HG03469 (cell line): ENCODE measurements at regions not wholly inside any gene's neighbourhood (a gene's known extent, or its start where the extent isn't known, plus 50 kb on each side); places are given as distances from the start of the nearest gene placed in this dataset.

ENCODE experiments used
- ATAC-seq: cut with Tn5 transposase; IDR thresholded peaks from one replicate; pipeline ENCODE4 v1.9.1; 2021; ENCODE audit warnings: mild to moderate bottlenecking, moderate library complexity, moderate number of reproducible peaks; ENCODE audit not compliant: unreplicated experiment

- no peak for ATAC-seq
Observed at GRCh38 chr3:24963762-24964625, 464.1 kb upstream of the RARB start.

GRCh38 chr3:24965706-24966385 lies 462.2 kb upstream of the RARB start:
- no peak for ATAC-seq

- no peak for ATAC-seq
Observed at GRCh38 chr3:24968036-24968435, 460.0 kb upstream of the RARB start.

- ATAC-seq: no peak
Observed at GRCh38 chr3:24972491-24972890, 455.6 kb upstream of the RARB start.

DNA sequence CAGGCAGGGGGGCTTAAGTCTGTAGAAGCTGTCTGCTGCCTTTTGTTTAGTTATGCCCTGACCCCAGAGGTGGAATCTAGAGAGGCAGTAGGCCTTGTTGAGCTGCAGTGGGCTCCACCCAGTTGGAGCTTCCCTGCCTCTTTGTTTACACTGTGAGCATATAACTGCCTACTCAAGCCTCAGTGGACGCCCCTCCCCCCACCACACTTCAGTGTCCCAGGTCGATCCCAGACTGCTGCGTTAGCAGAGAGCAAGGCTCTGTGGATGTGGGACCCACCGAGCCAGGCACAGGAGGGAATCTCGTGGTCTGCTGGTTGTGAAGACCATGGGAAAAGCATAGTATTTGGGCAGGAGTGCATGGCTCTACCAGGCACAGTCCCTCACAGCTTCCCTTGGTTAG lies 446.8 kb upstream of the RARB start:
- no peak for ATAC-seq

- no peak for ATAC-seq
Observed at GRCh38 chr3:24981924-24982323, 446.1 kb upstream of the RARB start.

DNA sequence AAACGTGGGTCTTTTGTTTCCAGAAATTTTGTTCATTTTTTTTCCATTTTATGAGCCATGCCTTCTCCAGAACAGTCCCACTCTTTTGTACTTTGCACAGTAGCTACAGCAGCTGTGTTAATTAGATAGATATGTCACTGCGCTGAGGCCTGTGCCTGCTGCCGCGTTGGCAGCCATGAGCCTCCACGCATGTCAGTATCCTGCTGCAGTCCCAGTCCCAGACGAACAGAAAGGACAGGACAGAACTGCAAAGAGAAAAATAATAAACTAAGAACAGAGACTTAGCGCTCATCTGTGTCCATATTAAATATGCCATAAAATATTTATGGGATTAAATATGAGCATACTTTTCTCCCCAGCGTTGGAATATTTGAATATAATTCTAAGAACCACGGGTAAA lies 442.4 kb upstream of the RARB start:
- no peak for ATAC-seq

GRCh38 chr3:24986612-24987011 lies 441.5 kb upstream of the RARB start:
- no peak for ATAC-seq

DNA sequence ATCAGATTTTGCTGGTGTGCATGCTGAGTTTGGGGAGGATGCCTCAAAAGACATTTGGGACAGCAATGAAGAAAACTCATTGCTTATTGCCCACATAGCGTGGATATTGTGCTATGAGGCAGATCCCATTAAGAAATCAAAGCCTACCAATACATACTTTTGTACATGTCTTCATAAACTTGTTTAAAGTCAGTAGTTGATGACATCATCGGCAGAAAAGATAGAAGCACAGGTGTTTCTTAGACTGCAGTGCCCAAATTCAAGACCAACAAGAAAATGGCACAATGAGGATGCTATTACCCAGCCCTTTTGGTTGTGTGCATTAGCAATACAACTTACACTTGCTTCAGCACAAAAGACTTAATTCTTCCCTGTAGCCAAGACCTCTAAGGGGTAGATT lies 428.7 kb upstream of the RARB start:
- no peak for ATAC-seq

DNA sequence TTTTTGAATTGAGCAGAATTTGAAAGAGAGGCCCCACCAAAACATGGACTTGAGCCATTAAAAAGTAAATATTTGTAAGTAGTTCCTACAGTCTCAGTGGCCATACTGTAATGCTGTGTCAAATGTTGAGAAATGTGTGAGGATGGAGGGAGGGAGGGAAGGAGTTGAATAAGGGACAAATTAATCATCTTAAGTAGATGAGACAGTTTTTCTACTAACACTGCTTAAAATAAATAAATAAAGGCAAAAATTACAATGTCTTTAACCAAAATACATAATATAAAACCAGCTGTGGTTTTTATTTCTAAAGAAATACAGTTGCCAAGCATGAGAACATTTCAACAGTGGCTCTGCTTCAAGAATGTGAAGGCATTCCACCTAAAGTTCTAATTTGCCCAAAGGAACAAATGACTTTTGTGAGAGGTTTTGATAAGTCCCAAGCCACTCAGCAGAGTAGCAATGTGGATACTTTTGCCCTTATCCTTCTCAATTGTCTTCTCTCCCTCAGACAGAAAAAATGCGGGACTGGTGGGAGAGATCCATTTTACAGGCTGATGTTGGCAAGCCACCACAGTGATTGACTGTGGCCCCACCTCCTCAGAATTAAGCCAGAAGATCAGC lies 427.0 kb upstream of the RARB start:
- no peak for ATAC-seq

GRCh38 chr3:25002052-25002451 lies 426.0 kb upstream of the RARB start:
- no peak for ATAC-seq

GRCh38 chr3:25007974-25008658 lies 419.9 kb upstream of the RARB start:
- peak; percentile 99 for ATAC-seq

GRCh38 chr3:25009665-25010064 lies 418.4 kb upstream of the RARB start:
- ATAC-seq: no peak

DNA sequence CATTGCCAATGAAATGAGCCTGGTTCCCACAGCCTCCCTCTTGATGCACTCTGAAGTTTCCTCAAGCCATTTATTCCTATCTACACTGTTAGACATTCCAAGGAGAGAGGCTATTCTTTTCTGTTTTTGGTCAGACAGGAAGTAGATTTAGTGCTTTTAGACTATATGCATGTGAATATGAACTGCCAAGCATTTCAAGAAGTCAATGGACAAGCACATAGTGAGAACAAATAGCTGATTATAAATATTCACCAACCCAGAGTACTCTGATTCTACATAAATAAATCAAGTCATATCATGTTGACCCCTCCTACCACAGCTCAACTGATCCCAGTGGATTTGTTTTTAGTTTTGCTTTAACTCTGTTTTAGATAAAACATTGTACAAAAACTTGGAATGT lies 412.5 kb upstream of the RARB start:
- no peak for ATAC-seq

DNA sequence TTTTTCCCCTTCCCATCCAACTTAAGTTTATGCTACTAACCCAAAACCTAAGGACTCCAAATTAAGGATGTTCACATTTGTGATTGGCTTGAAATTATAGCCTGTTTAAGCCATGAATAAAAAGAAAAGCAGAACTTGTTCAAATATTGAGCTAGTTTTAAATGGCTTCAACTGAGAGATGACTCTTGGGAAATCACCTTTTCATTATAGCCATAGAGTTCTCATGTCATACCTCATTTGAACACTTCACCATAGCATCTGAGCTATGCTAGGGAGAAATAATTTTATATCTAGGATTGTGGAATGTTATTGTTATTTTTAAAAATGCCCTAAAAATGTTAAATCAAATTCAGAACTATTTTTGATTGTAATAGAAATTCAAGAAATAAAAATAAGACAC lies 409.2 kb upstream of the RARB start:
- no peak for ATAC-seq

- ATAC-seq: no peak
Observed at GRCh38 chr3:25019506-25019905, 408.6 kb upstream of the RARB start.

- no peak for ATAC-seq
Observed at GRCh38 chr3:25021816-25022215, 406.2 kb upstream of the RARB start.

GRCh38 chr3:25023876-25024275 lies 404.2 kb upstream of the RARB start:
- ATAC-seq: no peak

GRCh38 chr3:25025236-25025635 lies 402.8 kb upstream of the RARB start:
- ATAC-seq: no peak

DNA sequence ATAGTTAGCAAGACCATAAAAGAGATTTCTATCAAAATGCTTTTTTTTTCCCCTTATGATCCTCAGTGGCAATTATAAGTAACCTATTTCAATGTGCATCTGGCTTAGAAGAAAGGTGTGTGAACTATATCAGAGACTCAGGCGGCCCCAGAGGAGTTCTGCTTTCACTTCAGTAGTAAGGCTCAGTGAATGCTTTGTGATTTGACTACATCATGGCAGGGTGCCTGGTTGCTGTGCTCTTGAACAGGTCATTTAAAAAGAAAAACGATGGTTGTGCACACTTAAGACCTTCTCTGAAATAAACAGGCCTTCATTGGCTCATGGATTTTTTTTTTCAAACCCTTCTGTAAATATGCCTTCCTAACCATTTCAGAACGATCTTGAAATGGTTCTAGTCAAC lies 400.4 kb upstream of the RARB start:
- no peak for ATAC-seq

- no peak for ATAC-seq
Observed at GRCh38 chr3:25029820-25030219, 398.2 kb upstream of the RARB start.
